IMR-90 (cell line): ENCODE measurements at regions not wholly inside any gene's neighbourhood (a gene's known extent, or its start where the extent isn't known, plus 50 kb on each side); places are given as distances from the start of the nearest gene placed in this dataset.

ENCODE experiments used
- ATAC-seq: fragments of 200-7000 bp; cut with Tn5 transposase; 2 replicates; pipeline ENCODE4 v1.9.1; 2020; ENCODE audit warnings: low read depth, mild to moderate bottlenecking, moderate library complexity
- BruUV-seq: library from RNA; stranded (reverse); fragments of 400-500 nt; replicated peaks from 2 replicates; lab custom pipeline; 2021; lab: Mats Ljungman, UMichigan
- CTCF ChIA-PET: fragments of 300-600 bp; formaldehyde crosslinking; extraction: SDS; loops from one replicate; lab custom pipeline; 2021; ENCODE audit warnings: antibody characterized with exemption; lab: Yijun Ruan, JAX
- POLR2A ChIA-PET: fragments of 300-600 bp; sonication (Branson Sonifier 250); formaldehyde crosslinking; loops from one replicate; lab custom pipeline; 2022; ENCODE audit warnings: antibody characterized with exemption; ENCODE audit not compliant: unreplicated experiment; lab: Charles Lee
- DNase-seq: peaks from one replicate; pipeline ENCODE4 v3.0.0; 2013
- H2AFZ ChIP-seq: replicated peaks from 2 replicates; pipeline ENCODE3; 2013; ENCODE audit warnings: low read length, mild to moderate bottlenecking; ENCODE audit not compliant: poor library complexity
- H2AK5ac ChIP-seq: 2 replicates; pipeline ENCODE4 v1.6.1; 2013; ENCODE audit warnings: low read depth, low read length, inconsistent platforms
- H2AK9ac ChIP-seq: replicated peaks from 2 replicates; pipeline ENCODE3; 2013; ENCODE audit warnings: mild to moderate bottlenecking, low read depth, low read length, moderate library complexity; ENCODE audit not compliant: poor library complexity
- H2BK120ac ChIP-seq: 2 replicates; pipeline ENCODE4 v1.6.1; 2013; ENCODE audit warnings: low read depth, low read length, inconsistent platforms
- H2BK15ac ChIP-seq: 3 replicates; pipeline ENCODE4 v1.6.1; 2013; ENCODE audit warnings: low read depth, low read length, inconsistent platforms
- H2BK20ac ChIP-seq: 2 replicates; pipeline ENCODE4 v1.6.1; 2013; ENCODE audit warnings: low read depth, mild to moderate bottlenecking, inconsistent platforms, low read length, moderate library complexity
- H2BK5ac ChIP-seq: 2 replicates; pipeline ENCODE4 v1.6.1; 2013; ENCODE audit warnings: mild to moderate bottlenecking, low read depth, low read length, inconsistent platforms; ENCODE audit not compliant: poor library complexity, severe bottlenecking
- H3K14ac ChIP-seq: replicated peaks from 2 replicates; pipeline ENCODE4 v1.6.1; 2013; ENCODE audit warnings: low read depth, low read length, inconsistent platforms
- H3K18ac ChIP-seq: 2 replicates; pipeline ENCODE4 v1.6.1; 2013; ENCODE audit warnings: low read depth, low read length, control low read depth
- H3K23ac ChIP-seq: 2 replicates; pipeline ENCODE4 v1.6.1; 2013; ENCODE audit warnings: low read depth, low read length, inconsistent platforms
- H3K27ac ChIP-seq: 2 replicates; pipeline ENCODE4 v1.5.1; 2013; ENCODE audit warnings: mild to moderate bottlenecking, control low read depth, low read length; ENCODE audit not compliant: insufficient read depth
- H3K27me3 ChIP-seq: 2 replicates; pipeline ENCODE4 v1.6.1; 2013; ENCODE audit warnings: low read length; ENCODE audit not compliant: control insufficient read depth, insufficient read depth
- H3K36me3 ChIP-seq: 2 replicates; pipeline ENCODE4 v1.6.1; 2013; ENCODE audit warnings: low read length, mixed read lengths; ENCODE audit not compliant: control insufficient read depth, insufficient read depth
- H3K4ac ChIP-seq: 2 replicates; pipeline ENCODE4 v1.6.1; 2013; ENCODE audit warnings: low read depth, low read length, inconsistent platforms
- H3K4me1 ChIP-seq: 2 replicates; pipeline ENCODE4 v1.6.1; 2013; ENCODE audit warnings: low read length, mixed read lengths; ENCODE audit not compliant: control insufficient read depth, insufficient read depth
- H3K4me2 ChIP-seq: 2 replicates; pipeline ENCODE4 v1.6.1; 2013; ENCODE audit warnings: low read depth, mild to moderate bottlenecking, control low read depth, low read length, moderate library complexity
- H3K4me3 ChIP-seq: 2 replicates; pipeline ENCODE4 v1.5.1; 2013; ENCODE audit warnings: low read depth, mild to moderate bottlenecking, control low read depth, low read length, moderate library complexity; ENCODE audit not compliant: insufficient read depth
- H3K56ac ChIP-seq: 2 replicates; pipeline ENCODE4 v1.6.1; 2013; ENCODE audit warnings: low read length, inconsistent platforms; ENCODE audit not compliant: insufficient read depth; ENCODE audit errors: extremely low read depth
- H3K79me1 ChIP-seq, 2 experiments: 2 replicates each; pipeline ENCODE4 v1.6.1; 2013; ENCODE audit warnings: low read length in 2 of 2, inconsistent platforms in 1 of 2, low read depth in 1 of 2
- H3K9ac ChIP-seq: 2 replicates; pipeline ENCODE4 v1.6.1; 2013; ENCODE audit warnings: low read depth, low read length, control low read depth
- H3K9me1 ChIP-seq: 2 replicates; pipeline ENCODE4 v1.6.1; 2013; ENCODE audit warnings: low read length, inconsistent platforms; ENCODE audit not compliant: insufficient read depth
- H3K9me3 ChIP-seq: 2 replicates; pipeline ENCODE4 v1.6.1; 2013; ENCODE audit warnings: low read length; ENCODE audit not compliant: control insufficient read depth, insufficient read depth
- H4K20me1 ChIP-seq: 2 replicates; pipeline ENCODE4 v1.6.1; 2013; ENCODE audit warnings: low read length, inconsistent platforms; ENCODE audit not compliant: insufficient read depth
- H4K5ac ChIP-seq: 2 replicates; pipeline ENCODE4 v1.6.1; 2013; ENCODE audit warnings: mild to moderate bottlenecking, low read depth, low read length, control low read depth
- H4K8ac ChIP-seq, 2 experiments: 2 replicates each; pipeline ENCODE4 v1.6.1; 2013; ENCODE audit warnings: low read depth in 2 of 2, low read length in 2 of 2, control low read depth in 1 of 2, inconsistent platforms in 1 of 2
- H4K91ac ChIP-seq: 2 replicates; pipeline ENCODE4 v1.6.1; 2013; ENCODE audit warnings: low read depth, low read length, inconsistent platforms; ENCODE audit not compliant: insufficient read depth
- CTCF ChIP-seq: conservative IDR thresholded peaks from 2 replicates; pipeline ENCODE4 v1.5.1; 2012; ENCODE audit warnings: mild to moderate bottlenecking, low read depth, low read length, improper control_type of control experiment
- FOS ChIP-seq: fragments of 150-350 bp; IDR thresholded peaks from 2 replicates; pipeline ENCODE4 v1.6.1; 2016; ENCODE audit warnings: low read depth, low read length
- MAZ ChIP-seq: IDR thresholded peaks from 2 replicates; pipeline ENCODE4 v1.6.1; 2012; ENCODE audit warnings: low read depth, mild to moderate bottlenecking, low read length, improper control_type of control experiment, moderate library complexity, borderline replicate concordance
- MXI1 ChIP-seq: IDR thresholded peaks from 2 replicates; pipeline ENCODE4 v1.6.1; 2012; ENCODE audit warnings: low read depth, mild to moderate bottlenecking, low read length, moderate library complexity, borderline replicate concordance
- NFE2L2 ChIP-seq: fragments of 150-350 bp; IDR thresholded peaks from 2 replicates; pipeline ENCODE4 v1.6.1; 2016; ENCODE audit warnings: low read depth, mild to moderate bottlenecking, low read length
- RFX5 ChIP-seq: IDR thresholded peaks from 2 replicates; pipeline ENCODE4 v1.8.0; 2012; ENCODE audit warnings: low read depth, mild to moderate bottlenecking, low read length, moderate library complexity
- WGBS, 2 experiments: methylation state at CpG; one replicate each; pipeline versions ENCODE4 v1.1.5 to v1.1.7; 2013; ENCODE audit warnings: missing lambda C conversion rate in 2 of 2; ENCODE audit not compliant: insufficient read length in 1 of 2; ENCODE audit errors: extremely low coverage in 2 of 2; 5-methylcytosine and 5-hydroxymethylcytosine counted together
- dilution Hi-C: fragments of 300-500 bp; cut with HindIII; formaldehyde crosslinking; loops from one replicate; pipeline ENCODE4 v1.14.3; 2018; ENCODE audit warnings: low sequenced_read_pairs; ENCODE audit not compliant: unreplicated experiment
- in situ Hi-C: fragments of 300-500 bp; cut with MboI; formaldehyde crosslinking; loops from 3 replicates; pipeline ENCODE4 v1.14.3; 2019; ENCODE audit warnings: low sequenced_read_pairs, inconsistent platforms, mixed read lengths
- intact Hi-C: fragments of 100-400 bp; cut with micrococcal nuclease; formaldehyde crosslinking; loops from 2 replicates; pipeline ENCODE4 v1.10.0; 2022

GRCh38 chr1:70635868-70636267 lies 224.8 kb downstream of the CTH start:
- no CpG with 5 or more reads among the region's 3 CpGs for WGBS, 2 experiments
- ChIA-PET CTCF (no interaction called here), POLR2A (no interaction called here)

More at GRCh38 chr1:70635868-70636267, 224.8 kb downstream of the CTH start:
- no peak overlapping the region for H2AFZ ChIP-seq
- in situ Hi-C loops: no loop called here
- no peak overlapping the region for H3K14ac ChIP-seq
- no peak overlapping the region for H2BK5ac ChIP-seq
- intact Hi-C loops: no loop called here
- no peaks in the 10 kb centered on the region for H3K4me1 ChIP-seq
- no peak overlapping the region for H2BK15ac ChIP-seq
- no peaks in the 10 kb centered on the region for H3K9me1 ChIP-seq
- H2BK20ac ChIP-seq: no peak overlapping the region
- ATAC-seq (no peak), DNase-seq (no peak)
- BruUV-seq: no TSS peak
- no peaks in the 10 kb centered on the region for H3K9me3 ChIP-seq
- no peak overlapping the region for H3K4me3 ChIP-seq
- H4K20me1 ChIP-seq: no peaks in the 10 kb centered on the region
- H2BK120ac ChIP-seq: no peak overlapping the region
- H4K5ac ChIP-seq: no peak overlapping the region
- H3K18ac ChIP-seq: no peak overlapping the region
- no peak overlapping the region for H4K8ac ChIP-seq
- dilution Hi-C loops: no loop called here
- H4K91ac ChIP-seq: no peak overlapping the region
- H3K56ac ChIP-seq: no peak overlapping the region
- no peak overlapping the region for H3K23ac ChIP-seq
- H3K79me1 ChIP-seq: no peaks in the 10 kb centered on the region
- no peak overlapping the region for H2AK5ac ChIP-seq
- H3K4ac ChIP-seq: no peak overlapping the region
- no peak overlapping the region for H3K9ac ChIP-seq
- H3K4me2 ChIP-seq: no peak overlapping the region
- H3K27me3 ChIP-seq: no peaks in the 10 kb centered on the region
- H2AK9ac ChIP-seq: no peak overlapping the region
- H3K36me3 ChIP-seq: no peaks in the 10 kb centered on the region
- no peak overlapping the region for H3K27ac ChIP-seq
- TF ChIP-seq CTCF (no peak), MXI1 (no peak), FOS (no peak), NFE2L2 (no peak), MAZ (no peak), RFX5 (no peak)
